ENCODE measurements at regions not wholly inside any gene's neighbourhood (a gene's known extent, or its start where the extent isn't known, plus 50 kb on each side); places are given as distances from the start of the nearest gene placed in this dataset.
"Not testable (repeated sequence)": the region's sequence is repeated elsewhere in the genome, so short reads cannot be mapped to it uniquely, and the experiment has no call there.

DNA sequence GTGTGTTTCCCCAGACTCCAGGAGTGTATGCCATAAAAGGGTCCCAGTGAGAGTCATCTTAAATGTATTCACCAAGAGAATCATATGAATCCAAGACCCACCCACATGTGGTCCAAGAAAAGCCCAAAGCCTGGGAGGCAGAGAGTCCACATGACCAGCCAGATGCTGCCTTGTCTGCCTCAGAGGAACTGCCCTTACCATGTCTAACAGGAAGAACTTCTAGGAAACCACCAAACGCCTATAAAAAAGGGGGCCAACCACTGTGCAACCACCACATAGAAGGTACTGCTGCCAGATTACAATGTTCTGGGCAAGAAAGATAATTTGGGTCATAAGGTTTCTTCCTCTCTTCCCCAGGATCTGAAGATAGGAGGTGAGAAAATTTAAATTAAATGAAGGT lies 129.8 kb upstream of the SLC24A2 start:
- H3K36me3 ChIP-seq (ENCODE audit: insufficient read depth, low read length): no peaks in the 10 kb centered on the region
- no peak overlapping the region for H3K9ac ChIP-seq (ENCODE audit: low read depth, low read length)
- H3K4me1 ChIP-seq (ENCODE audit: insufficient read depth, low read length): peaks cover 3% of the 10 kb centered on the region; the same call in 1 of the 2 replicates
- no peaks in the 10 kb centered on the region for H3K9me3 ChIP-seq (ENCODE audit: control insufficient read depth, insufficient read depth, low read length)

GRCh38 chr9:19914044-19914443 lies 125.2 kb upstream of the SLC24A2 start:
- no peaks in the 10 kb centered on the region for H3K4me1 ChIP-seq (ENCODE audit: insufficient read depth, low read length)
- H3K9me3 ChIP-seq (ENCODE audit: control insufficient read depth, insufficient read depth, low read length): no peaks in the 10 kb centered on the region
- H3K9ac ChIP-seq (ENCODE audit: low read depth, low read length): no peak overlapping the region
- H3K36me3 ChIP-seq (ENCODE audit: insufficient read depth, low read length): no peaks in the 10 kb centered on the region

DNA sequence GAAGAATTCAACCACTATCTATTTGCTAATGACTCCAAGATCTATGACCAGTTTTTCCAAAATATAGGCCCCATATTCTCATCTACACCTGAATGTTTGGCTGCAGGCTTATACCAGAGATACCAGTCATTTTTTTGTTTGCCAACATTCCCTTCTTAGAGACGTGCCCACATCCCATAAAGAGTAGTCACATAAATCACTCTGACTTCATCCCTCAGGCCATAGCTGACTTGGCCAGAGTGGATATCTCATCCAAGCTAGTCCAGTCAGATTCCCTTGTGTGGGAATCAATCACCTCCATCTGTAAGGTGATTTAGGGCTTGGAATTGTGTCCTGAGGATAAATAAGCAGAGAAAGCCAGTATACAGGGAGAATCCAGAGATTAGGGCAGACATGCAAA lies 124.3 kb upstream of the SLC24A2 start:
- Histone ChIP-seq H3K9ac (ENCODE audit: low read depth, low read length) (no peak overlapping the region), H3K4me1 (ENCODE audit: insufficient read depth, low read length) (no peaks in the 10 kb centered on the region), H3K36me3 (ENCODE audit: insufficient read depth, low read length) (no peaks in the 10 kb centered on the region), H3K9me3 (ENCODE audit: control insufficient read depth, insufficient read depth, low read length) (no peaks in the 10 kb centered on the region)

DNA sequence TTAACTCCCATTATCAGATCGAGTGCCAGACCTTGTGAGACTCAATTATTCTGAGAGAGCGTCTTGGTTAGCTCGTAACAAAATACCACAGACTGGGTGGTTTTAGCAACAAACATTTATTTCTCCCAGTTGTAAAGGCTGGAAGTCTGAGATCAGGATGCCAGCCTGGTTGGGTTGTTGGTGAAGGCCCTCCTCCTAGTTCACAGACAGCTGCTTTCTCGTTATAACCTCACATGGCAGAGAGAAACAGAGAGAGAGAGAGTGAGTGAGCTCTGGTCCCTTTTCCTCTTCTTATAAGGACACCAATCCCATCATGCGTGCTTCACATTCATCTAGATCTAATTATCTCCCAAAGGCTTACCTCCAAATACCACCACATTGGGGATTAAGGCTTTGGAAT lies 114.2 kb upstream of the SLC24A2 start:
- Histone ChIP-seq H3K9me3 (ENCODE audit: control insufficient read depth, insufficient read depth, low read length) (no peaks in the 10 kb centered on the region), H3K4me1 (ENCODE audit: insufficient read depth, low read length) (no peaks in the 10 kb centered on the region), H3K36me3 (ENCODE audit: insufficient read depth, low read length) (no peaks in the 10 kb centered on the region), H3K9ac (ENCODE audit: low read depth, low read length) (no peak overlapping the region)

DNA sequence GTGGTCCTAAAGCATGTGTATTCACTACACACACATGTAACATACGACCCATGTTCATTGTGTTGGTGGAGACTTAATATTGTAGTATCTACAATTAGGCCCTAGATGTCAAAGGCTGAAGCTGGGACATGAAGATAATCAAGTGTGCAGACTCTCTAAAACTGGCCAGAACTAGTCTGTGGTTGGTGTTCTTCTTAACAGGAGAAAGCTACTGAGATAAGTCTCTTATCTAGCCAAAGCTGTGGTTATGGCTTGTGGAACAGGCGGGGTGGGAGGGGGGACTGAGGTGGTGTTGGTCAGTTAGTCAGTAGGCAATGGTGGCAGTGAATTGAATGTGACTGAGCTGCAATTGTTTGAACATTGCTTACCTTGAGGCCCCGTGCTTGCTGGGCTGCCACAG lies 112.7 kb upstream of the SLC24A2 start:
- Histone ChIP-seq H3K4me1 (ENCODE audit: insufficient read depth, low read length) (no peaks in the 10 kb centered on the region), H3K36me3 (ENCODE audit: insufficient read depth, low read length) (no peaks in the 10 kb centered on the region), H3K9ac (ENCODE audit: low read depth, low read length) (no peak overlapping the region), H3K9me3 (ENCODE audit: control insufficient read depth, insufficient read depth, low read length) (no peaks in the 10 kb centered on the region)

GRCh38 chr9:19896161-19896560 lies 107.3 kb upstream of the SLC24A2 start:
- Histone ChIP-seq H3K4me1 (ENCODE audit: insufficient read depth, low read length) (0 out of 2 replicates have a peak, but pooled peaks cover 4% of the 10 kb centered on the region), H3K9ac (ENCODE audit: low read depth, low read length) (no peak overlapping the region), H3K36me3 (ENCODE audit: insufficient read depth, low read length) (no peaks in the 10 kb centered on the region), H3K9me3 (ENCODE audit: control insufficient read depth, insufficient read depth, low read length) (no peaks in the 10 kb centered on the region)

DNA sequence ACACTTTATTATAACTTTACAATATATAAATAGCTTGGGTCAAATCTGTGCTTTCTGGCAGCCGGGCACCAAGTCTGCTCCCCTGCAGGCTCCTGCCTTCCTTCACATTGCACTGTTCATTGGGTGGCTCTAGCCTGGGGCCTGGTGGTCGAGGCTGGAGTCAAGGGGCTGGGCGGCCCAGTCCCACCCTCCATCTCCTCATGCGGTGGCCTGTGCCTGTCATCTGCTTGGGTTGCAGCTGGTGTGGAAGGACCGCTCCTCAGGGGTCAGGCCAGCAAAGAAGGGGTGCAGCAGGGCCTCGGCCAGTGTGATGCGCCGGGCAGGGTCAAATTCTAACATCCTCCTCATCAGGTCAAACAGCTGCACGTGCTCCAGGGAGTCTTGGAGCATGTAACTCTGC lies 106.7 kb upstream of the SLC24A2 start:
- not testable (repeated sequence) for H3K36me3 ChIP-seq (ENCODE audit: insufficient read depth, low read length); H3K4me1 ChIP-seq (ENCODE audit: insufficient read depth, low read length); H3K9ac ChIP-seq (ENCODE audit: low read depth, low read length); H3K9me3 ChIP-seq (ENCODE audit: control insufficient read depth, insufficient read depth, low read length)

DNA sequence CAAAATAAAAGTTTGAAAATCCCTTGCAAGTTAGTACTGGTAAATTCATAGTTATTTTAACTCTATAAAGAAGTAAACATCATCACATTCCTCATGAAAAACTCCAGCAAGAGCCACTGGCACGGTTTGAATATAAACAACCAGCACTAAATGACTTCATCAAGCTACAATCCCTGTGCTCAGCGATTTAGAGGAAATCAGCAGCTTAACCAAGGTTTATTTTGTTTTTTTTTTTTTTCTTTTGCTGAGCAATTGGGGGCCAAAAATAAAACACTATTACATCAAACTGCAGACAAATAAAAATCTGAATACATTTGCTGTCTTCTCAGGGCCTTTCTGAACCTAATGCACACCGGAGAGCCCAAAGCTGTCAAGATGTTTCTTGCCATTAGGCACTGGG lies 106.2 kb upstream of the SLC24A2 start:
- H3K9me3 ChIP-seq (ENCODE audit: control insufficient read depth, insufficient read depth, low read length): no peaks in the 10 kb centered on the region

GRCh38 chr9:19885608-19886007 lies 96.8 kb upstream of the SLC24A2 start:
- no peaks in the 10 kb centered on the region for H3K36me3 ChIP-seq (ENCODE audit: insufficient read depth, low read length)

More for the DNA sequence above, 106.2 kb upstream of the SLC24A2 start:
- H3K9ac ChIP-seq (ENCODE audit: low read depth, low read length): no peak overlapping the region
- H3K4me1 ChIP-seq (ENCODE audit: insufficient read depth, low read length): 0 out of 2 replicates have a peak, but pooled peaks cover 4% of the 10 kb centered on the region
- no peaks in the 10 kb centered on the region for H3K36me3 ChIP-seq (ENCODE audit: insufficient read depth, low read length)

DNA sequence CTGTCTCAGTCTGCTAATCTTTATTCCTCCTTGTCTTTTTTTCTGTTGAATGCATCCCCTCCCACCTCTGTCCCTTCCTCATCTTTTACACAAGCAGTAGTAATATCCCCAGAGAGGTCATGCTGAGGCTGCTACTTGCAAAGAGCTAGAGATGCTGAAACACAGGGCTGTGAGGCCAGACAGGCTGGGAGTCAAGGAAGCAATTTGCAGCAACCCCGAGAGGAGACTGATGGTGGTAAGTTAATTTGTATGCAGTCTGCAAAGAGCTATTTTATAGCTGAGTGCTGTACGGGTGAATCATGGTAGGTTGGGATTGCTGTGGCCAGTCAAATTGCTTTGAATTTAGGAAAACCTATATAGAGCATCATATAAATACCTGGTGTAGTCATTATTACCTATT lies 90.2 kb upstream of the SLC24A2 start:
- Histone ChIP-seq H3K4me1 (ENCODE audit: insufficient read depth, low read length) (no peaks in the 10 kb centered on the region), H3K9me3 (ENCODE audit: control insufficient read depth, insufficient read depth, low read length) (no peaks in the 10 kb centered on the region), H3K9ac (ENCODE audit: low read depth, low read length) (no peak overlapping the region), H3K36me3 (ENCODE audit: insufficient read depth, low read length) (no peaks in the 10 kb centered on the region)

More at GRCh38 chr9:19885608-19886007, 96.8 kb upstream of the SLC24A2 start:
- Histone ChIP-seq H3K9ac (ENCODE audit: low read depth, low read length) (no peak overlapping the region), H3K9me3 (ENCODE audit: control insufficient read depth, insufficient read depth, low read length) (no peaks in the 10 kb centered on the region), H3K4me1 (ENCODE audit: insufficient read depth, low read length) (no peaks in the 10 kb centered on the region)

GRCh38 chr9:19876569-19877316 lies 87.9 kb upstream of the SLC24A2 start:
- no peaks in the 10 kb centered on the region for H3K4me1 ChIP-seq (ENCODE audit: insufficient read depth, low read length)
- H3K9ac ChIP-seq (ENCODE audit: low read depth, low read length): no peak overlapping the region
- H3K9me3 ChIP-seq (ENCODE audit: control insufficient read depth, insufficient read depth, low read length): peaks cover 5% of the 10 kb centered on the region; the same call in 1 of the 2 replicates
- H3K36me3 ChIP-seq (ENCODE audit: insufficient read depth, low read length): no peaks in the 10 kb centered on the region

GRCh38 chr9:19875291-19875920 lies 86.6 kb upstream of the SLC24A2 start:
- Histone ChIP-seq H3K9me3 (ENCODE audit: control insufficient read depth, insufficient read depth, low read length) (peaks cover 5% of the 10 kb centered on the region), H3K9ac (ENCODE audit: low read depth, low read length) (no peak overlapping the region), H3K36me3 (ENCODE audit: insufficient read depth, low read length) (no peaks in the 10 kb centered on the region), H3K4me1 (ENCODE audit: insufficient read depth, low read length) (no peaks in the 10 kb centered on the region)

DNA sequence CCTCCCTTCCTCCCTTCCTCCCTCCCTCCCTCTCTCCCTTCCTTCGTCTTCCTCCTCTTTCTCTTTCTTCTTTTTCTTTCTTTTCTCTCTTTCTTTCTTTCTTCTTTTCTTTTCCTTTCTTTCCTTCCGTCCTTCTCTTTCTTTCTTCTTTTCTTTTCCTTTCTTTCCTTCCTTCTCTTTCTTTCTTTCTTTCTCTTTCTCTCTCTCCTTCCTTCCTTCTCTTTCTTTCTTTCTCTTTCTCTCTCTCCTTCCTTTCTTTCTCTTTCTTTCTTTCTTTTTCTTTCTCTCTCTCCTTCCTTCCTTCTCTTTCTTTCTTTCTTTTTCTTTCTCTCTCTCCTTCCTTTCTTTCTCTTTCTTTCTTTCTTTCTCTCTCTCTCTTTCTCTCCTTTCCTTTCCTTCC lies 84.4 kb upstream of the SLC24A2 start:
- H3K9me3 ChIP-seq (ENCODE audit: control insufficient read depth, insufficient read depth, low read length); H3K36me3 ChIP-seq (ENCODE audit: insufficient read depth, low read length); H3K9ac ChIP-seq (ENCODE audit: low read depth, low read length): not testable (repeated sequence)

GRCh38 chr9:19870988-19871387 lies 82.2 kb upstream of the SLC24A2 start:
- Histone ChIP-seq H3K9me3 (ENCODE audit: control insufficient read depth, insufficient read depth, low read length) (peaks cover 5% of the 10 kb centered on the region), H3K9ac (ENCODE audit: low read depth, low read length) (no peak overlapping the region), H3K36me3 (ENCODE audit: insufficient read depth, low read length) (no peaks in the 10 kb centered on the region), H3K4me1 (ENCODE audit: insufficient read depth, low read length) (no peaks in the 10 kb centered on the region)

More for the DNA sequence above, 84.4 kb upstream of the SLC24A2 start:
- not testable (repeated sequence) for H3K4me1 ChIP-seq (ENCODE audit: insufficient read depth, low read length)

DNA sequence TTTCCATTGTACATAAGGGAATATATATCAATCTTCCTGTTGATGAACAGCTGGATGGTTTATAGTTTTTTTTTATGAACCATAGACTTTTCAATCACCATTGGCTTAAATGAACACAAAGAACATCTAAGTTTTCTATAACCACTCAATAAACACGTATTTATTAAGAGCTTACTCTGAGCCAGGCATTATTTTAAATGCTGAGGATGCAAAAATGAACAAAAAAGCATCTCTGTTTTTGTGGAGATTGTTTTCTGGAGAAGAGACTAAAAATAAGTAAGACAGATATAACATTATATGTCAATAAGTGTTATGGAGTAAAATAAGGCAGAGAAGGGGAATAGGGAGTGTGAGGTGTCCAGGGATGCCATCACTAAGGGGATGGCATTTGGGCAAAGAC lies 52.1 kb upstream of the SLC24A2 start:
- Histone ChIP-seq H3K4me1 (ENCODE audit: insufficient read depth, low read length) (no peaks in the 10 kb centered on the region), H3K9ac (ENCODE audit: low read depth, low read length) (no peak overlapping the region), H3K9me3 (ENCODE audit: control insufficient read depth, insufficient read depth, low read length) (no peaks in the 10 kb centered on the region), H3K36me3 (ENCODE audit: insufficient read depth, low read length) (no peaks in the 10 kb centered on the region)
